ENCODE measurements at regions not wholly inside any gene's neighbourhood (a gene's known extent, or its start where the extent isn't known, plus 50 kb on each side); places are given as distances from the start of the nearest gene placed in this dataset.
A peak's percentile ranks its signal among the peaks of the same experiment; 100 is the strongest.

DNA sequence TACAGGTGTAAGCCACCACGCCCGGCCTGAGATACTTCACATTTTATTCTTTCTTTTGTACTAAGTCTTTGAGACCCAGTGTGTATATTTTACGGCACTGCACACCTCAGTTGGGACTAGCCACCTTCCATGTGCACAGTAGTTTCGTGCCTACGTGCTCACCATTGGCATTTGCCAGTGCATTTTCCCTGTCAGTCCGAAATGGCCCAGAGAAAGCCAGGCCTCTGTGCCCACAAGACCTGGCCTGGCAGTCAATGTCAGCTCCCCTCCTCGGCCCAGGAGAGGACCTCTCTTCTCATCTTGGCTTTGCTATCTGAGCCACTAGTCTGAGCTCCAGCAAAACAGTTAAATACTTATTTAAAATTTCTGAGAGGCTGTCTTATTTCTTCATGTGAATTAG, 147.8 kb upstream of the KLHL29 start:
- no peak for DNase-seq

DNA sequence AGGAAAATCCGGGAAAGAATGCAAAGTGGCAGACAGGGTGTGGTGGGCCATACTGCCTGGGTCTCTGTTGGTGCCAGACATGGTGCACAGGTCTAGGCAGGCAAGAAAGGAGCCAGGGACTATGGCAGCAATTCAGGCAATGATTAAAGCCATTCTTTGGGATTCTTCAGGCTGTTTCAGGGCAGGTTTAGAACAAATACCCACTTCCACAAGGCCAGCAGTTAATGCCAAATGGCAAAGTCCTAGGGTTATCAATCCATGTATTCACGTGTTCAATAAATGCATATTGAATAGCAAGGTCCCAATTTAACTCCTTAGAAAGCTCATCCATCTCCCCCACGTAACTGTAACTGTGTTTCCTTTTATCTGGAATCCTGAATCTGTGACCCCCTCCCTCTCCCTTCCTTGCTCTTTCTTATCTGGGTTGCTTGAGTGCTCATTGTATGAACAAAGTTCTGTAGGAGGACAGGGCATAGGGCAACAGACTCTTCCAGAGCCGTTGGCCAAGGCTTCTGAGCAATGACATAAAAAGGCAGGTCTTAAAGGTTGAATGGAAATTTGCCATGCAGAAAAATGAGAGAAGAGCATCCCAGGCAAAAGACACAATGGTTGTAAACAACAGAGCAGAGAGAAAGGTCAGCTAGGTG, 146.8 kb upstream of the KLHL29 start:
- DNase-seq = no peak

DNA sequence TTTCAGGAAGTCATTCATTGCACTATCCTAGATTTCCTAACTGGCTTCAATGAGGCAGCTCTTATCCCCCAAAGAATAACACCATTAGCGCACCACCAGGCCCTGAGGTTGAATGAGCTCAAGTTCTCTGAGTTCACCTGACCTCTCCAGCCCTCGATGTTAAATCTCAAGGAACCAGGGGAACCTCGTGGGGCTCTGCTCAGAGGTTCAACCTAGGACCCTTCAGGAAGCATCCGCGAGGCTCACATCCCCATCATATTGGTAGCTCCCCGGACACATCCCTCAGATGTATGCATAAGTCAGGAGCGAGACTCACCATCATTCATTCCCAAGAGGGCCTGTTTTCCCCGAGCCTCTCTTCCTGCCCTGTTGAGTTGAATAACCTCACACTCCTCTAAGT, 145.6 kb upstream of the KLHL29 start:
- DNase-seq = no peak

DNA sequence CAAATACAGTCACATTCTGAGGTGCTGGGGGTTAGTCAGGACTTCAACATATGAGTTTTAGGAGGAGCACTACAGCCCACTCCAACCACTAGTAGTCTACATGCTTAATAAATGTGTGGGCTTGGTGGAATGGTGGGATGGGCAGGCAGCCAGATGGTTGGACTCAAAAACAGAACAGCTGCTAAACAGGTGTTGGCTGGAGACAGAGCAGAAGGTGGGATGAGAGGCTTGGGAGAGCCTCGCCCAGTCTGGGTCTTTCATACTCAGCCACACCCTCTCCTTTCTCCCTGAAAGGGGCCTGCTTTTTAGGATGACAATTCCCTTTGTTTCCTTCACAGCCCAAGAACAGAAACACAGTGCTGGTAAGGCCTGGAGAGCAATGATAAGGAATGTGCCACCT, 143.9 kb upstream of the KLHL29 start:
- DNase-seq = peak; percentile 37 to 73 (median 61)

DNA sequence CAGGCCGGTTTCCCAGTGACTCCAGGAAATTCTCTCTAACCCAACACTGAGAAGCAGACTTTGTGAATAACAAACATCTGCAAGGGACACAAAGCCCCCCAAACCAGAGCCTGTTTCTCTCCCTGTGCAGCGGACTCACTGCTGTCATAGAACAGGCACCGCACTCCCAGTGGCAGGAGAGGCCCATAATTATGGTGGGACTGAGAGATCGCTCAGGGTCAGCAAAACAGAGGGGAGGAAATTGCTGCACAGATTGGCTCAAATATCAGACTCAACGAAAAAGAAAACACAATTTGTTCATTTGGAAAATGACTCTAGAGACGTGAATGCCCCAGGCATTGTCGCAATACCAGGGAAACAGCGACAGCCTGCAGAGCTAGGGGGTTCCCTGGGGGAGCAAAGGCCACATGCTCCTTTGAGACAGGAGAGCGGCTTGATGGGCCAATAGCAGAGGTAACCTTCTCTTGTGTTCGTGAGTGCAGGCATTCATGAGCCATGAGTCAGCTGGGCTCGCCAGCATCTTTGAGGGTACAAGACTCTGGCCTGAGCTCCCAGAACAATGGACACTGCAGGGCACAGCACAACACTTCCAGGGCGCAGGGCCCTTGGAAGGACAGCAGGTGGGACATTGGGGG, 143.3 kb upstream of the KLHL29 start:
- DNase-seq = no peak

DNA sequence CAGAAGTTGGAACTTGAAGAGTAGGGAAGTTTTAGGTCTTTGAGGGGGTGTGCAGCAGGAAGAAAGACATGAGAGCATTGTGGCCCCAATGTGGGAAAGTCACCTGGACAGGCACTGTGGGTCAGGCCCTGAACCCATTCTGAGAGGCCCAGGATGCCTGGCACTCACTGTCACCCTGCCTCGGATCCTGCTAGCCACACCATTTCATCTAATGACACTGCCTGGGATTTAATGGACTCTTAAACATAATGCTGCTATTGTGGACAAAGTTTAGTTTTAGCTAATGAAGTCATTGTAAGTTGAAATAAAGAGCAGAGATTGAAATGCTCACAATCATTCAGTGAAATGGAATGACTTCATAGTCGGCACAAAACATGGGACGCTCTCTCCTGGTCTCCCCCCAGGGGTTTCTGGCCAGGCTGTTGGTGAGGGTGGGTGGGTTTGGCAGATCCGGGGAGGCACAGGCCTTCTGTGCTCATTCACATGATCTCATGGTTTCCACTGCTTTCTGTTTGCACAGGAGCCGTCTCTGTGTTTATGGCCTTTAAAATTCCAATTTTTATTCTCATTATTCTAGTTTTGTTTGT, 141.8 kb upstream of the KLHL29 start:
- DNase-seq = no peak

DNA sequence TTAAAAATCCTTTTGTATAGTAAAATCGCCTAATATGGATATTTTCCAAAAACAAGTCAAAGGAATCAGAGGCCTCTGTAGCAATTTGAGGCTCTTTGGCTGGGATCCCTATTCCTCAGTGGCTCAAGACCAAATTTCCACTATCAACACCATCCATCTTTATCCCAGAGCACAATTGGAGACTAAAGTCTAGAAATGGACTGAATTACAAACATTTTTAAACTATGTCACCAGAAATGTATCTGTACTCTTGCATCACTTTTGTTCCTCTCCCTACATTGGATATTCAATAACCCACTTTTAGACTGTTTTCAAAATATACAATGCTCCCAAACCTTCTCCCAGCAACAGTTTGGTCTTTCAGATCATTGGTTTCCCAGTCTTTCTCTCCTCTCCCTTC, 140.4 kb upstream of the KLHL29 start:
- peak; percentile 43 to 79 (median 69) for DNase-seq

DNA sequence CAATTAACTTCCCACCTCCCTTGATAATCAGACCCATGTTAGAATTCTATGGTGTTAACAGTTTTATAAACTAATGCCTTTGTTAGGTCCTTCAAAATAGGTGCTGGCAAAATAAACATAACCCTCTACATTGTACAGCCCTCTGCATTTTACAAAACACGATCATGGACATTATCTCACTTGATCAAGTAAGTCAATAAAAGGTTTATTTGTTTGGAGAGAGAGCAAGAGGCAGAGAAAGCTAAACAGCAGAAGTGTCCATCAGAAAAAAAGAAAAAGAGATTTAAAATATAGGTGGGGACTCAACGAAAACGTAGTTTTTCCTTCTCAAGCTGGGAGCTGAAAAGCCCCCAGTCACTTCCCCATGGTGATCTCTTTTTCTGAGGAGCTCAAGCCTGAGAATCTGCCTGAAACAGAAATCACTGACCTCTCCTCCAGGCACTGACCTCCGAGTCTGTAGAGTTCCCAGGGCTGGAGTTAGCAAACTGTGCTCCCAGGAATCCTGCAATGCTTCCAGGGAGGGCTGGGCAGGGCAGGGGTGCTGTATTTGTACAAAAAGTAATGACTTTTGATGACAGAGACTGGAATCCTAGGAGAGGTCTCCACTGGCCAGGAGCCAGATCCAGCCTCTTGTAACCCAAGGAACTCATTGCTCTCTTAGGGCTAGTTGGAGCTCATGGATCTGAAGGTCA, 137.8 kb upstream of the KLHL29 start:
- no peak for DNase-seq

DNA sequence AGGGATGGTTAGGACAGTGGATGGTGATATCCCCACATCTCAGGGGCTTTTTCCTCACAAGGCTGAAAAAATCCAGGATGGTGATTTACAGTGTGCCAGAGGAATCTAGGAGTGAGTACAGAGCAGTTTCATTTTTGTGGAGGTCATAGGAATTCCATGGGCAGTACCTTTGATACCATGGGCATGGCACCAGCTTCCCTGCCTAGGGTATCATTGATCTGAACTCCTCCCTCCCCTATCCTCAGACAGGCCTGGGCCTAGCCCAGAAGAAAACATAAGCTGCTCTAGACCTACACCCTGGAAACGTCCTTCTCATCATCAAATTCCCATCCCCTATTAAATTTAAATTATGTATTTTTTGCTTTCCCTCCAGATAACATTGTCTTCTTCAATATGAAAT, 136.3 kb upstream of the KLHL29 start:
- no peak for DNase-seq

DNA sequence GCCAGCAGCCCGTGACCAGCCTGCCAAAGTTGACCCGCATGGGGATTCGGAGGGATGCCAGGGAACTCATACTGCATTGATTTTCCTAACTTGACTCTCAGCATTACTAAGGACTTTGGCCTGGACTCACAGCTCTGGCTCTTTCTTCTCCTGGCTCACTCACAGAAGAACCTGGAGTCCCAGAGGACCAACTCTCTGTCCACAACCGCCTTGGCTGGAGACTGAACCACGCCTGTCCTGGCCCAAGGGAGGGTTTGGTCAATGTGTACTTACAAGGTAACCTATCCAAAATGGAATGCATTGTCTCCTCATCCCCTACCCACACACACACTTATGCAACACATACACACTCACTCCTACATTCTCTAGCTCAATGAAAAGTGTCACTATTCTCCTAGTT, 135.6 kb upstream of the KLHL29 start:
- peak; percentile 54 to 88 (median 83) for DNase-seq

DNA sequence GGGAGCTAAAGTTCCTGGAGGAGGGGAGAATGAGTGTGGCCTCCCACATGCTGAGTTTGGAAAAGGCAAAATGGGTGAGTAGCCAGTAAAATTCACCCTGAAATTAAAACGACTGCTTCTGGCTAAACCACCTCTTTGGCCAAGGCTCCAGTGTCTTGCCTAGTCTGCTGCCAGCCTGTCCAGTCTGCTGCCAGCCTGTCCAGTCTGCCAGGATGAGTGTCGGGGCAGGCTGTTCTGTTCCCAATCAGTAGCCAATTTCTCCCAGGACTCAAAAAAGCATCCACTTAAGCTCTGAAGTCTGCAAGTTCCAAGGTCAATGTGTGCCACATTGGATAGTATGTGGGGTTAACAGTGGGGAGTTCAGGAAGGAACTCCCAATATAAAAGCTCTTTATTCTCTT, 134.6 kb upstream of the KLHL29 start:
- no peak for DNase-seq

DNA sequence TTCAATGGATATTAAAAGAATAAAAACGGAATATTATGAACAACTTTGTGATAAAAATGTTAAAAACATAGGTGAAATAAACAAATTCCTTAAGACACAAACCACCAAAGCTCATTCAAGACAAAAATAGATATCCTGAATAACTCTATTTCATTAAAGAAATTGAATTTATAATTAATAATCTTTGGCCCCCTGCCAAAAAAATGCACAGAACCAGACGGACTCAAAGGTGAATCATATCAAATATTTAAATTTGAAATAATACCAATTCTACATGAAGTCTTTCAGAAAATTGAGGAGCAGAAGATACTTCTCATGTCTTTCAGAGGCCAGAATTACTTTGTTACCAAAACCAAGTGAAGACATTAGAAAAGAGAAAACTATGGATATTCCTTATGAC, 128.3 kb upstream of the KLHL29 start:
- DNase-seq = no peak

DNA sequence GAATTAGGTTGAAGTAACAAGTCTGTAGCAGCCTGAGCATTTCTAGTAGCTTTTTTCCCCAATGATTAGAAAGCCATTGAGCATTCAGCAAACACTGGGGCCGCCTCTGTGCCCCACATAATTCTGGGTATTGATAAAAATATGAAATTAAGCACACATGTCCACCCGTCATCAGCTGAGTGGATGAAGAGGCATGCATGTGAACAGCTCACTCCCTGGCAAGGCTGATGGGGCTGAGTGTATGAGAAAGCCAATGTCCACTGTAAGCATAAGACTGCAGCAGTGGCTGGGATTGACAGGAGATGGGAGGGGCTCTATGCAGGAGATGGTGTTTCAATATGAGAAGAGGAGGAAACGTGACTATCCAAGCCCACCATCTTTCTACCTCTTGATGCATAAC, 124.4 kb upstream of the KLHL29 start:
- DNase-seq = no peak

DNA sequence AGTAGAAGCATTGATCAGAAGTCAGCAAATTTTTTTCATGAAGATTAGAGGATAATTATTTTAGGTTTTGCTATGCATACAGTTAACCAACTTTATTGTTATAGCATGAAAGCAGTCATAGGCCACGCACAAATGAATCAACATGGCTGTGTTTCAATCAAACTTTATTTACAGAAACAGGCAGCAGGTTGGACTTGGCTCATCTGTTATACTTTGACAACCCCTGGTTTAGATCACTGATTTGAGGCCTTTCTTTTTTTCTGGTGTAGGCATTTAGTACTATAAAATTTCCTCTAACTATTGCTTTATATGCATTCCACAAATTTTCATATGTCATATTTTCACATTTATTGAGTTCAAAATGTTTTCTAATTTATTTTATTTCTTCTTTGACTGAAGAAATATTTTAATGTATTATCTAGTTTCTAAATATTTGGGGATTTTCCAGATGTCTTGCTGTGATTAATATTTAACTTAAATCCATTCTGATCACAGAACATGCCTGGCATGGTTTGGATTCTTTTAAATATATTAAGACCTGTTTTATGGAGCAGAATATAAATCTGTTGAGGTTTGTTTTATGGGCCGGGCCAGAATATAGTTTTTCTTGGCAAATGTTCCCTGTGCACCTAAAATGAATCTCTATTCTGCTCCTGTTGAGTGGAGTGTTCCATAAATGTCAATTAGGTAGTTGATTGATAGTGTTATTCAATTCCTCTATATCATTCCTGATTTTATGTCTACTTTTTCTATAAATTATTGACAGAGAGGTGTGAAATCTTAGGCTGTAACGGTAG, 116.3 kb upstream of the KLHL29 start:
- DNase-seq = no peak

DNA sequence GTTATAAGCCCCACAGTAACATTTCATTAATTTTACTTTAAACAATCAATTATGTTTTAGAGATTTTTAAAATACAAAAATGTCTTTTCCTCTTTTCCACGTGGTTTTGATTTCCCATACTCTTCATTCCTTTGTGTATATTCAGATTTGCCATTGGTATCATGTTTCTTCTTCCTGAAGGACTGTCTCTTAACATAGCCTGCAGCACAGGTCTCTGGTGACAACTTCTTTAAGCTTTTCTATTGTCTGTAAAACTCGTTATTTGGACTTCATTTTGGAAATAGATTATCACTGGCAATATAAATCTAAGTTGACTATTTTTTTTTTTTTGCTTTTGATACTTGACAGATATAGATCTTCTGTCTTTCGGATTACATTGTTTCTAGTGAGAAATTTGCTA, 115.2 kb upstream of the KLHL29 start:
- DNase-seq = no peak

DNA sequence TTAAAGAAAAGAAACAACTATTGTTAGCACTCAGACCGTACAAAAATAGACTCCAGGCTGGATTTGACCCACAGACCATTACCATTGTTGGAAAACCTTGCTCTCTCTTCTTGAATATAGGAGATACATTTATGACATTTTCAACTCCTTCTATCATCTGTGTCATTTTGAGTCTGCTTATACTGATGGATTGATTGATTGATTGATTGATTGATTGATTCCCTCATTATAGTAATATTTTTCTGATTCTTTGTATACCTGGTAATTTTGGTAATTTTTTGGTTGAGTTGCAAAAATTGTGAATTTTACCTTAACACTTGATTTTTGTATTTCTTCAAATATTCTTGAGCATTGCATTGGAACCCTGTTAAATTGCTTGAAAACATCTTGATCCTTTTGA, 114.2 kb upstream of the KLHL29 start:
- no peak for DNase-seq

DNA sequence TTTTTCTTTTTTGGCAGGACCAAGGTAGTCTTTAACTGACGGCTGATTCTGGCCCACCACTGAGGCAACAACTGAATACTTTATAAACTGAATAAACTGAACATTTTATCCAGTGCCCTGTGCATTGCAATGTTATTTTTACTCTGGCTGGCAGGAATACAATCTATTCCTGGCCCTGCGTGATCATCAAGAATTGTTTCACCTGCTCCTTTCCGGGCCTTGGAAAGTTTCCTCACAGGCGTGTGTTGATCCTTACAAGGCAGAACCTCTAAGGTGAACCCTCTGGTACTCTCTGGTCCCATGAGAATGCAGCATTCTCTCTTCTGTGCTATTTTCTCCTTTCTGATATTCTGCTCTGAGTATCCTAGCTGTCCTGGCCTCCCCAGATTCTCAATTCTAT, 113.7 kb upstream of the KLHL29 start:
- DNase-seq = no peak

DNA sequence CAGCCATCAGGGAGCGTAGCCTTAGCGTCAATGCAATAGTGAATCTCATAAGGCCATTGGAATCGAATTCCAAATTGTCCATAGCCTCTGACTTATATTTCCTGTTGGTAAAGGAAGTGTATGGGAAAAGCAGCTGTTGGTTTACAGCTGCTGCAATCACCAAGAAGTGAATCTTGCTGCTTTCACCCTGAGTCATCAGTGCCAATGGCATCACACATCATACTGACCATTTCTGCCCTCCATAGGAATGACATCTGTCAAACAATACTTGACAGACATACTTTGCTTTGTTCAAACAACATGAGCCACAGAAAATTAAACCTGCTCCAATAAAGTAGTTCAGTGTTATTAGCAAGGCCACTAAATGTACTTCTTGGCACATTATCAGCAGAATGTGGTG, 111.2 kb upstream of the KLHL29 start:
- DNase-seq = no peak

DNA sequence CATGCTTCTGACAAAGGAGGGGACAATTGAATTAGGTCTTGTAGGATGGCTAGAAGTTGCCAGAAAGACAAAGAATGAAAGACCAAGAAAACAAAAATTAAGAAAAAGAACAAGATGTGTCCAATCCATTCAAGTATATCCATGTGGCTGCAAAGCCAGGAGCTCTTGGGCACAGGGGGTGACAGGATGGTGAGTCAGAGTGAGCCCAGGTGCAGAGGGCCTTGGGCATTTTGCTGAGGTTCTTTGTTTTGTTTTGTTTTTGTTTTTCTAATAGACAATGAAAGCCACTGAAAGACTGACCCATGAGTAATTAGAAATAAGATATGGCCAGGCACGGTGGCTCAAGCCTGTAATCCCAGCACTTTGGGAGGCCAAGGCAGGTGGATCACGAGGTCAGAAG, 104.6 kb upstream of the KLHL29 start:
- DNase-seq = no peak

DNA sequence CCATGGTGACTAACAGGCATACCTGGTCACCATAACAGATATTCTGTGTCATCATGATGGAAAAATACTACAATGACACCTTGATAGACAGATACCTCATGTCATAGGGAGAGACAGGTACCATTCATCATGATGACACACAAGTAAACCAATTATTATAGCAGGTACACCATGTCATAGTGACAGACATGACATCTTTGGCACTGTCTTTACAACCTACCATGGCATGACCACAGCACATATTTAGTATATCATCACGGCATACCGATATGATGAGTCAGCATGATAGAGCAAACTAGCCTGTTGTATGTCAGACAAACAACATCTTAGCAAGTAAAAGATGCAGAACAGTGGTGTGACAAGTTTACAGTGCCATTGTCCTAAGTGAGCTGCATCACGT, 101.3 kb upstream of the KLHL29 start:
- DNase-seq = no peak

DNA sequence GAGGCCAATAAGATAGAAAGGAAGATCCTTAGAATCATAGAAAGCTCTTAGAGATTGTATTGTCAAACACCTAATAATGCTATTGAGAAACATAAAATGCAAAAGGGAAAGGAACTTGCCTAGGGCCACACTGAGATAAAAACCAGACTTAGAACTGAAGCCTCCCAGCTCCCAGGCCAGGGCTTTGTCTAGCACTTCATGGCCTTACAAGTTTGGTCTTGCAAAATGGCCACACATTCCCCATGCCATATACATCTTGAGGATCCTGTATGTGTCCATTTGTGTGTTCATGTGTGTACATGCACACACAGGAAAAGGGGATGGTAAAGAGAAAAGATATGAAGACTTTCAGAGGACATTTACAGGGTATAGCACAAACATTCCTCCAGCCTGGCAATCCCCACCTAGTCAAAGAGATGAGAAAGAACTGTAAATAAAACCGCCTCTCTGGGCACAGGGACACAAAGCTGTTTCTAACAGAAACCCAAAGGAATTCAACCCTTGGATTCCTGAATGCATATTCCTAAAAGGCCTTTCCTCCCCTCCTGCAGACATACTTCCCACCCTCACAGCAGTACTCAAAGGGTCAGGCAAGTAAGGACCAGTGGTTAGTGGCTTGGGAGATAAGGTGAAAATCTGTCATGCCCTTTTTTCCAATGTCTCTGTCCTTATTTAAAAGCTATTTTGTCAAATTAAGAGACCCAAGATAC, 99.7 kb upstream of the KLHL29 start:
- DNase-seq = no peak

Data from muscle of back (tissue), 3 donors.